ENCODE measurements at regions not wholly inside any gene's neighbourhood (a gene's known extent, or its start where the extent isn't known, plus 50 kb on each side); places are given as distances from the start of the nearest gene placed in this dataset.

- TF ChIP-seq CTCF (IDR thresholded peaks at IDR 0.05) (no peak), POLR2A (IDR thresholded peaks at IDR 0.05) (no peak)
Measured at GRCh38 chr20:12108846-12109245, 191.2 kb downstream of the BTBD3 start.
